ENCODE measurements at regions not wholly inside any gene's neighbourhood (a gene's known extent, or its start where the extent isn't known, plus 50 kb on each side); places are given as distances from the start of the nearest gene placed in this dataset.
A peak's percentile ranks its signal among the peaks of the same experiment; 100 is the strongest.

- Histone ChIP-seq H2AFZ (0 out of 2 replicates have a peak overlapping the region, but pooled peaks have one; percentile 52), H3K27me3 (ENCODE audit: insufficient read depth) (no peaks in the 10 kb centered on the region), H3K4me2 (no peak overlapping the region), H3K9me2 (ENCODE audit: insufficient read depth) (no peaks in the 10 kb centered on the region), H3K36me3 (ENCODE audit: insufficient read depth) (no peaks in the 10 kb centered on the region), H3K4me3 (no peak overlapping the region), H3K79me2 (replicated peaks; ENCODE audit: insufficient read depth) (no peaks in the 10 kb centered on the region), H3K27ac (ENCODE audit: low read depth) (no peak overlapping the region), H3F3A (replicated peaks; ENCODE audit: low read depth) (no peaks in the 10 kb centered on the region), H4K20me1 (replicated peaks; ENCODE audit: insufficient read depth) (no peaks in the 10 kb centered on the region), H3K4me1 (ENCODE audit: insufficient read depth) (no peaks in the 10 kb centered on the region)
- DNase-seq (ENCODE audit: low spot score): peak; percentile 27
- H3K9me3 Mint-ChIP-seq: no peaks in the 10 kb centered on the region; the same call in 2 of the 3 replicates
- no peak for TF ChIP-seq EZH2phosphoT487 (IDR thresholded peaks at IDR 0.05; ENCODE audit: unreplicated experiment)
- no peak for TF ChIP-seq CREB1 (CRISPR knock-in tag; IDR thresholded peaks at IDR 0.05; ENCODE audit: low read depth)
- no peak for TF ChIP-seq JUNB (IDR thresholded peaks at IDR 0.05; ENCODE audit: unreplicated experiment)
- TF ChIP-seq REST (IDR thresholded peaks at IDR 0.05; ENCODE audit: unreplicated experiment): no peak
- no peak for TF ChIP-seq CTCF (conservative IDR thresholded peaks at IDR 0.05; ENCODE audit: low read depth in 2 of 2)
- TF ChIP-seq NANOG (IDR thresholded peaks at IDR 0.05; ENCODE audit: borderline replicate concordance): no peak
- no peak for TF ChIP-seq ZNF462 (CRISPR knock-in tag; IDR thresholded peaks at IDR 0.05)
- no peak for TF ChIP-seq ZNF114 (CRISPR knock-in tag; IDR thresholded peaks at IDR 0.05)
- TF ChIP-seq POLR2AphosphoS5 (IDR thresholded peaks at IDR 0.05; ENCODE audit: low read depth): no peak
- no peak for TF ChIP-seq ZNF331 (CRISPR knock-in tag; IDR thresholded peaks at IDR 0.05; ENCODE audit: low read depth)
- no peak overlapping the region for H3K4me3 Mint-ChIP-seq
- H3K27me3 Mint-ChIP-seq (ENCODE audit: insufficient read depth, low read depth, poor library complexity): peaks cover 2% of the 10 kb centered on the region
- H3K27ac Mint-ChIP-seq: no peak overlapping the region
- H3K4me1 Mint-ChIP-seq: 0 out of 3 replicates have a peak, but pooled peaks cover 3% of the 10 kb centered on the region
- peak; percentile 54 for ATAC-seq
- no peaks in the 10 kb centered on the region; the same call in 2 of the 3 replicates for H3K36me3 Mint-ChIP-seq (ENCODE audit: low read depth)
Measured at GRCh38 chr18:75521816-75522215, 94.3 kb upstream of the SMIM21 start.

Data from GM23338 (cell line).